ENCODE measurements at regions not wholly inside any gene's neighbourhood (a gene's known extent, or its start where the extent isn't known, plus 50 kb on each side); places are given as distances from the start of the nearest gene placed in this dataset.

DNA sequence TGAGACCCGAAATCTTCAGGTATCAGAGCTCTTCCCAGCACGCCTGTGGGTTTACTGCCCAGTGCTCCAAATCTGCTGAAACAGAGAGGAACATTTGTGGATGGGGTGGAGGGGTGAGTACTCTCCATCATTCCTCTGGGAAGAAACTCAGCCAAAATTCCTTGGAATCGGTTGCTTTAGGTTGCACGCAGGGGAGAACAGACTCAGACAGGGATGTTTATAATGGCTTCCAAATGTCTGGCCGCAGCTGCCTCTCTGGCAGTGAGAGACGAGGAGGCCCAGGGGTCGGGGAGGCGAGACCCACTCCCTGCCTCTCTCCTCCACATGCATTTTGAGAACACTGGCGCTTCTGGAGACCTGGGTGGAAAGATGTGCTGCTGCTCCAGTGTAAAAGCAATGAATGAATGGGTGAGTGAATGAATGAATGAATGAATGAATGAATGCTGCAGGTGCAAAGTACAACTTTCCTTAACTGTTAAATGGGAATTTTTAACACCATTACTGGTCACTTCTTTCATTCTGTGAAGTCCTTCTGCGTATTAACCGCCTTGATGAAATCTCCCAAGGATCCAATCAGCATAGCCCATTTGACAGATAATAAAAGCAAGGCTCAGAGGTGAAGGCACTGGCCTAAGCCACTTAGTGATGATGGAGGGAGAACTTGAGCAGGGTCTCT lies 437.4 kb downstream of the MIAT start:
- TF ChIP-seq, protein P1, sequence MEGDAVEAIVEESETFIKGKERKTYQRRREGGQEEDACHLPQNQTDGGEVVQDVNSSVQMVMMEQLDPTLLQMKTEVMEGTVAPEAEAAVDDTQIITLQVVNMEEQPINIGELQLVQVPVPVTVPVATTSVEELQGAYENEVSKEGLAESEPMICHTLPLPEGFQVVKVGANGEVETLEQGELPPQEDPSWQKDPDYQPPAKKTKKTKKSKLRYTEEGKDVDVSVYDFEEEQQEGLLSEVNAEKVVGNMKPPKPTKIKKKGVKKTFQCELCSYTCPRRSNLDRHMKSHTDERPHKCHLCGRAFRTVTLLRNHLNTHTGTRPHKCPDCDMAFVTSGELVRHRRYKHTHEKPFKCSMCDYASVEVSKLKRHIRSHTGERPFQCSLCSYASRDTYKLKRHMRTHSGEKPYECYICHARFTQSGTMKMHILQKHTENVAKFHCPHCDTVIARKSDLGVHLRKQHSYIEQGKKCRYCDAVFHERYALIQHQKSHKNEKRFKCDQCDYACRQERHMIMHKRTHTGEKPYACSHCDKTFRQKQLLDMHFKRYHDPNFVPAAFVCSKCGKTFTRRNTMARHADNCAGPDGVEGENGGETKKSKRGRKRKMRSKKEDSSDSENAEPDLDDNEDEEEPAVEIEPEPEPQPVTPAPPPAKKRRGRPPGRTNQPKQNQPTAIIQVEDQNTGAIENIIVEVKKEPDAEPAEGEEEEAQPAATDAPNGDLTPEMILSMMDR (IDR thresholded peaks at IDR 0.05) = no peak
- no peak for TF ChIP-seq POLR2A (IDR thresholded peaks at IDR 0.05)
